GM12875 (cell line): ENCODE measurements at regions not wholly inside any gene's neighbourhood (a gene's known extent, or its start where the extent isn't known, plus 50 kb on each side); places are given as distances from the start of the nearest gene placed in this dataset.

Experiments used
- H3K4me3 ChIP-seq: one replicate; pipeline ENCODE4 v1.5.1; 2011; ENCODE audit warnings: low read depth, low read length, control low read depth
- CTCF ChIP-seq: IDR thresholded peaks from 2 replicates; pipeline ENCODE4 v1.5.1; 2011; ENCODE audit warnings: low read depth, mild to moderate bottlenecking, control low read depth, inconsistent platforms, low read length, moderate library complexity, borderline replicate concordance; ENCODE audit not compliant: insufficient read depth

- TF ChIP-seq CTCF: no peak
- no peak overlapping the region for H3K4me3 ChIP-seq
Measured at GRCh38 chr6:132227904-132228303, 173.4 kb downstream of the MOXD1 start.

- no peak for TF ChIP-seq CTCF
- H3K4me3 ChIP-seq: no peak overlapping the region
Measured at GRCh38 chr6:132224943-132225342, 176.3 kb downstream of the MOXD1 start.

GRCh38 chr6:132220800-132221199 is 180.5 kb downstream of the MOXD1 start:
- no peak for TF ChIP-seq CTCF
- no peak overlapping the region for H3K4me3 ChIP-seq

- H3K4me3 ChIP-seq: no peak overlapping the region
- no peak for TF ChIP-seq CTCF
Measured at GRCh38 chr6:132219901-132220300, 181.4 kb downstream of the MOXD1 start.

- H3K4me3 ChIP-seq: no peak overlapping the region
- TF ChIP-seq CTCF: 0 out of 2 replicates have a peak, but pooled peaks have one; percentile 7
Measured at GRCh38 chr6:132218059-132218696, 183.1 kb downstream of the MOXD1 start.

- H3K4me3 ChIP-seq: no peak overlapping the region
- TF ChIP-seq CTCF: no peak
Measured at GRCh38 chr6:132215805-132216204, 185.5 kb downstream of the MOXD1 start.

DNA sequence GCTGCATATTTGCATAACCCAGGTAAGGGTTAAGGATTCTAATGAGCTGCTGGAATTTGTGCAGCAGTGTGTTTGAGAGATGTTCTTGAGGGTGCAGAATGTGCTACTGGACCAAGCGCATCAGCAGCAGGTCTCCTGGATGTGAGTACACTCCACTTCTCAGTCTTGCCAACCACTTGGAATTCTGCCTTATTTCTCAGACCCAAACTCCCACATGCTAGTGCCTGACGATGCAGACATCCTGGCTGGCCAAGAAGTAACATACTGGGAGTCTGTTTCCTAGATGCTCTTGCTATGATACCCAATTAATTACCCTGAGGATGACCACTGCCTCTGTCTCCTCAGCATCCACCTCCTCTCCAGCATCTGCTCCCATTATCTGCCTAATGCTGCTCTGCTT is 186.6 kb downstream of the MOXD1 start:
- no peak for TF ChIP-seq CTCF
- no peak overlapping the region for H3K4me3 ChIP-seq
